ENCODE measurements at regions not wholly inside any gene's neighbourhood (a gene's known extent, or its start where the extent isn't known, plus 50 kb on each side); places are given as distances from the start of the nearest gene placed in this dataset.
A peak's percentile ranks its signal among the peaks of the same experiment; 100 is the strongest.

GRCh38 chr2:196544906-196545433 lies 94.5 kb upstream of the CCDC150 start:
- DNase-seq = no peak

DNA sequence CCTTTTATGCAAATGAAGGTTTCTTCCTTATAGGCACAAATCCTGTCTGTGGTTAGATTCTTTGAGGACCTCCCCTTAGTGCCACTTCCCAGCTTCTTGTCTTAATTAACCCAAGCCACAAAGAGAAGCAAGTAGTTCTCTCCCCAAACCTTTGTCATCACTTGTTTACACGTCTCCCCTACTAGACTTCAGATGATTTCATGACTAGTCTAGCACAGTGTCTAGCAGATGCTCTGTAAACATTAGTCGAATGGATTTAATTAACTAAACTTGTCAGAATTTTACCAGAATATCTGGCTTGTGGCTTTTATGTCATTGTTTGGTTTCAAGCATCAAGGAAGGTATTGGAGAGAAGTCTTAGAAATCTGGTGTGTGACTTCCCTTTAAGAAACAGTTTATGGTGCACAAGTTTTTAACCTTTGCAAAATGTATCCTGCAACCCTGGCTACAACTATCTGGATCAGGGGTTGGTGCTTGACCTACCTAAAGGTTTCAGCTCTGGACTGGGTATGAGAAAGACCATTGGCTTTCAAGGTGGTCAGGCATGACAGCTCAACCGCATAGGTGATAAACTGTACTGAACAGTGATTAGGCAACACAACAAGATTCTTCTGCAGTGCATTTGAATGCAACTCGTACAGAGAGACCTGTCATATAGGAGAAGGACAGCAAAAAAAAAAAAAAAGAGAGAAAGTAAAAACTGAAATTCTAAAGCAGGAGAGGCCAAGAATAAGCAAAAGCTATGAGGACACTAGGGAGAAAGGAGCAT lies 93.2 kb upstream of the CCDC150 start:
- no peak for DNase-seq

DNA sequence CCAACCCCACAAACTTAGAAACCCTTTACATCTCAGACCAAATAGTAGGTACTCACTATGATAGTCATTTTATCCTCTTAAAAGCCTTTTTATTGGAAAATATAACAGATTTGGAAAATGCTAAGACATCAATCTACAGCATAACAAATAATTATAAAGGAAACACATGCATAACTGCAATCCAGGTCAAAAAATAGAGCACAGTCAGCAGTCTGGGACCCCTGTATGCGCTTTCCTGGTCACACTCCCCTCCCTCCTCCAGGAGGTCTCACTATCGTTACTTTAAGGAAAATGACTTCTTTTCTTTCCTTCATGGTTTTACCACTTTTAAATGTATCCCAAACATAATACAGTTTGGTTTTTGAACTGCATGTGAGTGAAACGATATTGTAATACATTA lies 90.5 kb upstream of the CCDC150 start:
- no peak for DNase-seq

- DNase-seq = no peak
These were observed 88.5 kb upstream of the CCDC150 start for GRCh38 chr2:196551014-196551413.

GRCh38 chr2:196555161-196555560 lies 84.4 kb upstream of the CCDC150 start:
- no peak for DNase-seq

GRCh38 chr2:196555726-196556125 lies 83.8 kb upstream of the CCDC150 start:
- no peak for DNase-seq

DNA sequence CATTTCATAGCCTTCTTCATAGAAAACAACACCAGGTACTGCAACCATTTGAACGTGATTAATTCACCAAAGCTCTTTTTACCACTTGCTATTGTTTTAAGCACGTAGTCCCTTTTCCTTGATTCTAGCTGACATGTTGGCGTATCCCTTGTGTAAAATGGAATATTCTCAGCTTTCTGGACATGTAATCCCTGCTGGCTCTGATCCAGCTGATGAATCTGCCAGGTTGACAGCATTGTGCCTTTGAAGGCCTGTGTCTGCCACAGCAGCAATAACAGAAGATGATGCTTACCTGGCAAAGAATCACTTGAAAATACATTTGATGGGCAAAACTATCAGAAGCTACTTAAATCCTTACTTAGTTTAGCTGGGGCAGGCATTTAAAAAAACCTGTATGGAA lies 81.0 kb upstream of the CCDC150 start:
- no peak for DNase-seq

DNA sequence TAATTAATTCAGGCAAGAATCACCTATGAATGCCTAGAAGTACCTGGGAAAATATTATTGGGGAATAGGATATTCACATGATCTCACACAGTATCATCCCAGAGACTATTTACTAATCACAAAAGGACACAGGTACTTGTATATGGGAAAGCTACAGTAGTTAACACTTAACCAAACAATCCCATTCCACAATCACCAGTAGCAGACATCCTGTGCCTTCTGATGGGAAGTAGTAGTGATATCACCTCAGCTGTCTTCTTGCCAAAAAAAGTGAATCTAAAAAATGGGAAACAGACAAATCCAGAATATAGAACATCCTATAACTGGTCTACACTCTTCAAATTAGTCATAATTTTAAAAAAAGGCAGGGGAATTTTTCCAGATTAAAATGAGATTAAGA lies 75.6 kb upstream of the CCDC150 start:
- DNase-seq = no peak

- DNase-seq = no peak
These were observed 74.3 kb upstream of the CCDC150 start for GRCh38 chr2:196565106-196565765.

GRCh38 chr2:196565982-196566381 lies 73.5 kb upstream of the CCDC150 start:
- no peak for DNase-seq

GRCh38 chr2:196566961-196567666 lies 72.4 kb upstream of the CCDC150 start:
- no peak for DNase-seq

- DNase-seq = no peak
These were observed 71.0 kb upstream of the CCDC150 start for GRCh38 chr2:196568506-196568905.

GRCh38 chr2:196584903-196585302 lies 54.6 kb upstream of the CCDC150 start:
- DNase-seq = no peak

GRCh38 chr2:196586511-196586991 lies 53.0 kb upstream of the CCDC150 start:
- DNase-seq = peak; percentile 12

GRCh38 chr2:196587056-196587455 lies 52.5 kb upstream of the CCDC150 start:
- DNase-seq = no peak

GRCh38 chr2:196587739-196588138 lies 51.8 kb upstream of the CCDC150 start:
- no peak for DNase-seq

DNA sequence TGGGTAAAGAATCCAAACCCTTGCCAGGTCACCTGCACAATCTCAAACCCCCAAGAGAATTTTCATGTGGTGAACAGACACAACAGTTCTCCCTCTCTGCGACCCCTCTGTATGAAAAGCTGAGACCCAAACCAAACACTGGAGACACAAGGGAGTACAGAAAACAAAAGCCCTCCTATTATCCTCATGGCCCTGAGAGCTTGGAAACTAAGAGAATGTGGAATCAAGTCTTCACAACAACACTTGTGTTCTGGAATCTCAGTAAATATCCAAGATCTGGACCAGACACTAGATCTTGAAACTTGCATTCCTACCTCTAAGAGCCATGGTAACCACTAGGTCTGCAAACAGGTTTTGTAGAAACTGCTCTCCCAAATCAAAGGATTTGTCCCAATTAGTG lies 50.1 kb upstream of the CCDC150 start:
- no peak for DNase-seq
